DND-41 (cell line): ENCODE measurements at regions not wholly inside any gene's neighbourhood (a gene's known extent, or its start where the extent isn't known, plus 50 kb on each side); places are given as distances from the start of the nearest gene placed in this dataset.

ENCODE experiments used
- ATAC-seq: fragments of 200-7000 bp; cut with Tn5 transposase; 3 replicates; pipeline ENCODE4 v1.9.1; 2021; ENCODE audit warnings: low read depth; ENCODE audit not compliant: insufficient read depth
- DNase-seq: peaks from one replicate; pipeline ENCODE4 v3.0.0-alpha.2; 2020
- H2AFZ ChIP-seq: 2 replicates; pipeline ENCODE4 v1.6.0; 2012; ENCODE audit warnings: low read depth, low read length
- H3K27ac ChIP-seq: 2 replicates; pipeline ENCODE4 v1.5.1; 2012; ENCODE audit warnings: low read length, inconsistent platforms
- H3K27me3 ChIP-seq: fragments of 200-600 bp; sonication (generic); 2 replicates; pipeline ENCODE4 v1.6.0; 2012; ENCODE audit warnings: low read length, mild to moderate bottlenecking, inconsistent platforms; ENCODE audit not compliant: insufficient read depth, poor library complexity
- H3K36me3 ChIP-seq: 2 replicates; pipeline ENCODE4 v1.5.1; 2012; ENCODE audit warnings: low read length, inconsistent platforms; ENCODE audit not compliant: insufficient read depth
- H3K4me1 ChIP-seq: 2 replicates; pipeline ENCODE4 v1.5.1; 2012; ENCODE audit warnings: mild to moderate bottlenecking, low read length; ENCODE audit not compliant: insufficient read depth
- H3K4me2 ChIP-seq: 2 replicates; pipeline ENCODE4 v1.6.0; 2012; ENCODE audit warnings: mild to moderate bottlenecking, moderate library complexity, low read length, inconsistent platforms; ENCODE audit not compliant: insufficient read depth
- H3K4me3 ChIP-seq, 2 experiments: fragments of 200-600 bp in 1 of 2; shearing (Covaris generic) in 1 of 2; 2 replicates each; pipeline ENCODE4 v1.5.1; 2012 to 2016; ENCODE audit warnings: inconsistent platforms in 2 of 2, low read length in 2 of 2, mild to moderate bottlenecking in 2 of 2, low read depth in 1 of 2, moderate library complexity in 1 of 2
- H3K79me2 ChIP-seq: 2 replicates; pipeline ENCODE4 v1.6.0; 2012; ENCODE audit warnings: low read length, inconsistent platforms; ENCODE audit not compliant: insufficient read depth
- H3K9ac ChIP-seq: 2 replicates; pipeline ENCODE4 v1.6.0; 2012; ENCODE audit warnings: low read depth, mild to moderate bottlenecking, inconsistent platforms, low read length, moderate library complexity
- H3K9me3 ChIP-seq: 2 replicates; pipeline ENCODE4 v1.5.1; 2012; ENCODE audit warnings: low read length, moderate library complexity, mild to moderate bottlenecking, inconsistent platforms; ENCODE audit not compliant: insufficient read depth, severe bottlenecking
- H4K20me1 ChIP-seq: 2 replicates; pipeline ENCODE4 v1.6.0; 2012; ENCODE audit warnings: low read length; ENCODE audit not compliant: insufficient read depth
- EZH2 ChIP-seq: IDR thresholded peaks from 3 replicates; pipeline ENCODE4 v1.6.1; 2012; ENCODE audit warnings: borderline replicate concordance, low read depth, mild to moderate bottlenecking, moderate library complexity, low read length, inconsistent platforms; ENCODE audit not compliant: severe bottlenecking
- TF ChIP-seq, protein P1 (sequence below): IDR thresholded peaks from 2 replicates; pipeline ENCODE4 v1.5.1; 2012; ENCODE audit warnings: borderline replicate concordance, low read length, moderate library complexity, mild to moderate bottlenecking; ENCODE audit not compliant: poor library complexity, severe bottlenecking; ENCODE audit errors: extremely low read depth

DNA sequence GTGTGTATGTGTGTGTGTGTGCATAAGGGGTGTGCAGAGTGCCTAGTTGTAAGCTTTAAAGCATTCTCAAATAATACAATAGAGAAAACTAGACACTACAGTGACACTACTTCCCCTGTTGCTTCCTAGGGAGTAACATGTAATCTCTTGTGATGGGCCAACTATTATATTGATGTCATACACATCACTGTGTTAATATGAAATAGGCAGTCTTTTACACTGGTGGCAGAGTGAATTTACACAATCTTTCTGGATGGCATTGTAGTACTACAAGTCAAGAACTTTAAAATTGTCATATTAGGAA, 488.0 kb upstream of the ZEB2 start:
- no peaks in the 10 kb centered on the region for H3K9me3 ChIP-seq
- ATAC-seq = no peak
- H4K20me1 ChIP-seq = no peaks in the 10 kb centered on the region
- H2AFZ ChIP-seq = no peak overlapping the region
- H3K27ac ChIP-seq = no peak overlapping the region
- no peaks in the 10 kb centered on the region for H3K4me1 ChIP-seq
- H3K79me2 ChIP-seq = no peaks in the 10 kb centered on the region
- H3K27me3 ChIP-seq = no peaks in the 10 kb centered on the region
- no peak overlapping the region for H3K4me2 ChIP-seq
- no peak overlapping the region for H3K9ac ChIP-seq
- H3K36me3 ChIP-seq = no peaks in the 10 kb centered on the region
- TF ChIP-seq, protein P1, sequence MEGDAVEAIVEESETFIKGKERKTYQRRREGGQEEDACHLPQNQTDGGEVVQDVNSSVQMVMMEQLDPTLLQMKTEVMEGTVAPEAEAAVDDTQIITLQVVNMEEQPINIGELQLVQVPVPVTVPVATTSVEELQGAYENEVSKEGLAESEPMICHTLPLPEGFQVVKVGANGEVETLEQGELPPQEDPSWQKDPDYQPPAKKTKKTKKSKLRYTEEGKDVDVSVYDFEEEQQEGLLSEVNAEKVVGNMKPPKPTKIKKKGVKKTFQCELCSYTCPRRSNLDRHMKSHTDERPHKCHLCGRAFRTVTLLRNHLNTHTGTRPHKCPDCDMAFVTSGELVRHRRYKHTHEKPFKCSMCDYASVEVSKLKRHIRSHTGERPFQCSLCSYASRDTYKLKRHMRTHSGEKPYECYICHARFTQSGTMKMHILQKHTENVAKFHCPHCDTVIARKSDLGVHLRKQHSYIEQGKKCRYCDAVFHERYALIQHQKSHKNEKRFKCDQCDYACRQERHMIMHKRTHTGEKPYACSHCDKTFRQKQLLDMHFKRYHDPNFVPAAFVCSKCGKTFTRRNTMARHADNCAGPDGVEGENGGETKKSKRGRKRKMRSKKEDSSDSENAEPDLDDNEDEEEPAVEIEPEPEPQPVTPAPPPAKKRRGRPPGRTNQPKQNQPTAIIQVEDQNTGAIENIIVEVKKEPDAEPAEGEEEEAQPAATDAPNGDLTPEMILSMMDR = no peak
- no peak for TF ChIP-seq EZH2
- H3K4me3 ChIP-seq = no peak overlapping the region
- DNase-seq = no peak

DNA sequence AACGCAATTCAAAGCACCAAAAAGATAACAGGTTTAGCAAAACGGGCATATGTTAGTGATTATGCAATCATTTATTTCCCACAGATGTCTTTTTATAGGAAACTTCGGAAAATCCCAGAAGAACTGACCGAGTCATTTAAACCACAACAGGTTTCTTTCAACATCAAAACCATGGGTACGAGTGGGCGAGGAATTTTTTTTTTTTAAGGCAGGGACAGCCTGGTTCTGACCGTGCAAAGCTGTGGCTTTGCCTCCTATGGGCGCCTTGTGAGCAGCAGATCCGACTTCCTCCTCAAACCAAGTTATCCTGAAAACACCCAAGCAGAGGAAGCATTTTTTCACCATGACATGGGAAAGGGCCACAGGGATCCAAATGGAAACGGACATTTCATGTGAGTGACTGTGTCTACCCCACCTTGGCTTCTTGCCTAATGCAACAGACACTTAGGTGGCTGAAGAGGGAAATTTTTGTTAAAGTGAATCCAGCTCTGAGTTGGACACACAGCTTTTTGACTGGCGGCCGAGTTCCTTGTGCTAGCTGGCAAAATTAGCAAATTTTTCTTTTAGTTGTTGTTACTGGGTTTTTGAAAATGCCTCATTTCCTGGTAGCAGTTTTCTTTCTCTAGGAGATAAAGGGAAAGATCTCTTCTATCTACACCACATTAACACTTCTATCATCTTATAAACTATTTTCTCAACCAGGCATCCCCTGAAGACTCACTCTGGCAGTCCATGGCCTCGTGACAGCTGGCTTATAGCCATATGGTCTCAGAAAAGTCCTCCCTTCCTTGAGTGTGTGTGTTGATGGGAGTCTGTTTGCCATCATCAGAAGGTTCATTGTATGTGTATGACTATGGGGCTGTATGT, 487.4 kb upstream of the ZEB2 start:
- no peaks in the 10 kb centered on the region for H4K20me1 ChIP-seq
- no peaks in the 10 kb centered on the region for H3K36me3 ChIP-seq
- no peaks in the 10 kb centered on the region for H3K4me1 ChIP-seq
- ATAC-seq = no peak
- H3K27ac ChIP-seq = no peak overlapping the region
- H3K9ac ChIP-seq = no peak overlapping the region
- H2AFZ ChIP-seq = no peak overlapping the region
- no peaks in the 10 kb centered on the region for H3K27me3 ChIP-seq
- no peak for DNase-seq
- H3K4me3 ChIP-seq = no peak overlapping the region
- TF ChIP-seq EZH2 = no peak
- TF ChIP-seq, protein P1 = no peak
- H3K79me2 ChIP-seq = no peaks in the 10 kb centered on the region
- no peaks in the 10 kb centered on the region for H3K9me3 ChIP-seq
- no peak overlapping the region for H3K4me2 ChIP-seq

- no peak overlapping the region for H3K9ac ChIP-seq
- no peak overlapping the region for H2AFZ ChIP-seq
- DNase-seq (no peak), ATAC-seq (no peak)
- H3K4me1 ChIP-seq = peaks cover 14% of the 10 kb centered on the region
- H3K36me3 ChIP-seq = no peaks in the 10 kb centered on the region
- no peaks in the 10 kb centered on the region for H3K79me2 ChIP-seq
- no peak overlapping the region for H3K4me3 ChIP-seq
- H3K27me3 ChIP-seq = no peaks in the 10 kb centered on the region
- H4K20me1 ChIP-seq = no peaks in the 10 kb centered on the region
- TF ChIP-seq, protein P1 = no peak
- no peak for TF ChIP-seq EZH2
- no peak overlapping the region for H3K27ac ChIP-seq
- no peaks in the 10 kb centered on the region for H3K9me3 ChIP-seq
- no peak overlapping the region for H3K4me2 ChIP-seq
Measured at GRCh38 chr2:145002624-145003023, 482.7 kb upstream of the ZEB2 start.
